ENCODE measurements at regions not wholly inside any gene's neighbourhood (a gene's known extent, or its start where the extent isn't known, plus 50 kb on each side); places are given as distances from the start of the nearest gene placed in this dataset.

DNA sequence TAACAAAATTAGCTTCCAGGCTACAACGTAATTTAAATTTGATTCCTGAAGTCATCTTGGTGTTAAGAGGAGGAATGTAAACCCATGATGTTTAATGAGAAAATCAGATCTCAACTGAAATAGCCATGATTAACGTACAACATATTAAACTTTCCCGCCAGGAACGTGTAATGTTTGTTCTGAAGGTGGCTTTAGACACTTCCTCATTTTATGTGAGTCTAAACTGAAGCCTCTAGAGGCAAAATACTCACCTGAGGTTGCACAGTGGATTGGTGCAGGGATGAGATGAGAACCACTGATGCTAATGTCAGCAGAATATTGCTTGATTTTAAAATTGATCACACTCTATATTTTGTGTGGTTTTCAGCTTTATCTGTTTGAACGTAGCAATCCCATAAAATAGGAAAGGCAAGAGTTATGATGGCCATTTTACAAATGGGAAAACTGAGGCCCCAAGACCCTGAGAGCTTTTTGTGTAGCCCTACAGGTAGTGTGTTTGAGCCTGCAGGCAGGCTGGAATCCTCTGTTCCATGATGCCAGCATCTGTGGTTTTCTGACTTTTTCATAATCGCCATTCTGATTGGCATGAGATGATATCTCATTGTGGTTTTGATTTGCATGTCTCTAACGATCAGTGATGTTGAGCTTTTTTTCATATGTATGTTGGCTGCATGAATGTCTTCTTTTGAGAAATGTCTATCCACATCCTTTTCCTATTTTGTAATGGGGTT, 243.7 kb upstream of the BMPER start:
- no peak for FAIRE-seq

DNA sequence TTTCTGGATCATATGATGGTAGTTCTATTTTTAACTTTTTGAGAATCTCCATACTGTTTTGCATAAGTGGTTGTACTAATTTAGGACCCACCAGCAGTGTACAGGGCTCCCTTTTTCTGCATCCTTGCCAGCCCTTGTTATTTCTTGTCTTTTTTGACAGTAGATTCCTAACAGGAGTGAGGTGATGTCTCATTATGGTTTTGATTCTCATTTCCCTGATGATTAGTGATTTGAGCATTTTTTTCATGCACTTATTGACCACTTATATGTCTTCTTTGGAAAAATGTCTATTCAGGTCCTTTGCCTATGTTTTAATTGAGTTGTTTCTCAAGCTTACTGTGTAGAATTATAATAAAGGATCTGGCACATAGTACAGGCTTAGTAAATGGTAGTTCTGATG, 238.8 kb upstream of the BMPER start:
- no peak for FAIRE-seq

DNA sequence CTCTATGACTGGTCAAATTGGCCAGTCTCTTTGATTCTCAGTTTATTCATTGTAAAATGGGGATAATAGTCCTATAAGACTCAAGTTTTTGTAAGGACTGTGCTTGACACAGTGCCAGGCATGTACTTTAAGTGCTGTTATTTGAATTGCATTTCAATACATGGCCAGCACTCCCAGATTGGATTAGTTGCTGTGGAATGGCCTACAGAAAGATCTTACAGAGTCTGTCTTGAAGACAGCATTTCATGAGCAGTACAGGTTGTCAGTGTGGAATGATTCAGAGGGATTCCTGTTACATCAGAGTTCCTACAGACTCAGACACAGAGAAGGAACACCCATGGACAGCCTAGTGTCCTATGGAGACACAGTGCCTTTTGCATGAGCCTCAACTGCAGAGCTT, 238.1 kb upstream of the BMPER start:
- FAIRE-seq, result no peak

DNA sequence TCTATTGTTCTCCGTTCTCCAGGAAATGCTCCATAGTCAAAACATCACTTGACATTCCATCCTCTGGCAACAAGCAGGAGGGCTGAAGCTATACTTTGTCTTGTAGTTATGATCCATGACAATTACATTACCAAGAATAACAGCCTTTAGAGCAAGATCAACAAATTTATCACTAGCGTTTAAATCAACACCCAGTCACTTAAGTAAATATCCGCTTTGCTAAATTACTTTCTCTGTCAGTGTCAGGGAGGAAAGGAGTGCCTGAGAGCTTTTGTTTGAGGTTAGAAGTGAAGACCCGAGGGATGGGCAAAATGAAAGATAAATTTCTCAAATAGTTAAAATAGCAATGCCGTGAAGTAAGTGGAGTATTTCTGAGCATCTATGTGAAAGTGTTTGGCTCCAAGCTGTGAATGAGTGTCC, 236.1 kb upstream of the BMPER start:
- no peak for FAIRE-seq

DNA sequence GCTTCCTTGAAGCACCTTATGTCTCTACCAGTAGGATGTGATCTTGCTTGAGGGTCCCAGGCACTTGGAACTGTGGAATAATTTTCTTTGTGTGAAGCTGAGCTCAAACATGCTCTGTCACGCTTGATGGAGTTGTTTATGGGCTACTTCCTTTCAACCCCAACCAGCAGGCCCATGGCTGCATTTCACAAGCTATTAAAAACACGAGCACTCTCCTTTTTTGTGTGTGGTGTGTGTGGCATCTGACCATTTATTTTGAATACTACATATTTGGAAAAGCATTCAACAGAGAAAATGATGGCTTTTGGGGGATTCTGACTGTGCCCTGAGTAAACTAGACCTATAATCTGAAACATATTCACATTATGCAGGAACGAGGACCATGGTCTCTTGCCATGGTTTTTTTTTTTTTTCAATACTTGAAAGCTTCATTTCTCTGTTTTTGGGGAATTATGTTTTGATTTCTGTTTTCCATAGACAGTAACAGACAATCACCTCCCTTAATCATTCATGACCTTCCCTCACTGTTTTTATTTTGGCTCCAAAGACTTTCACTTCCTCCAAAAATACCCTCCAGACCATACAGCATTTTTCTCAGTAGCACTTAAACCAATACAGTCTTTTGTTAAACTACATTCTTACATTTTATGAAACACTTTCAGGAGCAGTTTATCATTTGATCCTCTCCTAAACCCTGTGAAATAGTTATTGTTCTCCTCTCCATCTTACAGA, 233.6 kb upstream of the BMPER start:
- no peak for FAIRE-seq

DNA sequence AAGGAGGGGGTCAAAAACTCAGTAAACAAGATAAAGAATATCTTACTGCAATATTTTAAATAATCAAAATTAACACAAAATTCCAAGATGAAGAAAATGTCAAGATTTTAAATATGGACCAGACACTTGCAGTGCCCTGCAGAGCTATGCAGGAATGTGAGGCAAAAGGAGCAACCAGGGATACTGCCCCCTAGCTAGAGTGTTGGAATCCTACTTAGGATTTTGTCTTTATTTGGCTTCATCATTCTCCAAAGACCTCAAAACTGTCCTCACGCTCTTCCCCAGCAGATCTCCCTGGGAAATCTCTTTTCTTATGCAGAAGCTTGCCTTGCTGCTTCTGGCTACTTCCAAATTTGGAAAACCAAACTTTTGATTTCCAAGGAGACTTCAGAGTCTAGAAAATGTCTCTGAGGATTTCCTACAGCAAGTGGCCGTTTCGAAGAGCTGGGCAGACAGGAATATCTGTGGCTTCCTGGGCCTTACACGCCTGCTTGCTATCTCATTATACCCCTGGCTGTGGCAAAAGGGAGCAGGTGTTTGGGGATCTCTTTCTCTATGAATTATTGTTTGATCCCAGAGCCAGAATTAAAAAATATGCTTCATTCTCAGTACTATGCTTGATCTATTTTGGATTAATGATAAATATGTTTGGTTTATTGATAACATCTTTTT, 232.2 kb upstream of the BMPER start:
- FAIRE-seq, result no peak

DNA sequence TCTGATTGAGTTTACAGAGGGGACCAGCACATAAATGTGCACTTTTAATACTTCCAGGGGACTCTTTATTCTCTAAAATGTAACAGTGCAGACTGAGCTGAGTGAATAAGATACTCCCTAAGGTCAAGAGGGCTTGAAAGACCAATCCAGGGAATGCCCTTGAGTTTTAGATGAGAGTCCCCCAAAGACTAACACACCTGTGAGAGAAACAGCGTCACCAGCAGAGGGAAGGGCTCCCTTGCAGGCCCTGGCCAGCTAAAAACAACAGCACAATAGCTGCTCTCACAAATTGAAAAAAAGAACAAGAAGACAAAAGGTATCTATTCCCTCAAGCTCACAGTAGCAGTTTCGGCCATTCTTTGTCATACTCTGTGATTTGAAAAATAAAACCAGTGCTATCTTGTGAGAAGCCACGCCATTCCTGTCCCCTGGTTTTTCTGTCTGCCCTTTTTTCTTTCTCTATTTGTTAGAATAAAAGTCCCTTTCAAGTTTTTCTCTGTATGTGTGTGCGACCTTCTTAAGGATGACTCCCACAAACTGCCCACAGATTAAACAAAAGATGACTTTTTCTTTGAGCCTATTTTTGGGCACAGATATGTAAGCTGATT, 230.4 kb upstream of the BMPER start:
- FAIRE-seq, result no peak

DNA sequence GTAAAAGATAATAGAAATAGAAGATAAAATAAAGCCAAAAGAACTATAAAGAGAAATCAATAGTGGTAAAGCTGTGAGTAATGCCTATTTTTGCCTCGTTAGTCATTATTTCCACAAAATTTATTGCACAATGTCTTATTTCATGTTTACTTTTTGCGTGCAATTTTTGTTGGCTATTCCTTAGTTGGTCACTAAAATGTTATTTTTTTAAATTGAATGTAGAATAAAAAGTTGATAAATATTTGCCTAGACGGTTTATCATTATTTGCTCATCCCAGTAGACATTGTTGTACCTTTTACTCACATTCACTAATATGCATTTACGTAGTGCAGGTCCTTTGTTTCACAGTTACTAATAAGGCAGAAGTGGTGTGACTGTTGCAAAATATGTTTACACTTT, 227.8 kb upstream of the BMPER start:
- FAIRE-seq, result no peak

DNA sequence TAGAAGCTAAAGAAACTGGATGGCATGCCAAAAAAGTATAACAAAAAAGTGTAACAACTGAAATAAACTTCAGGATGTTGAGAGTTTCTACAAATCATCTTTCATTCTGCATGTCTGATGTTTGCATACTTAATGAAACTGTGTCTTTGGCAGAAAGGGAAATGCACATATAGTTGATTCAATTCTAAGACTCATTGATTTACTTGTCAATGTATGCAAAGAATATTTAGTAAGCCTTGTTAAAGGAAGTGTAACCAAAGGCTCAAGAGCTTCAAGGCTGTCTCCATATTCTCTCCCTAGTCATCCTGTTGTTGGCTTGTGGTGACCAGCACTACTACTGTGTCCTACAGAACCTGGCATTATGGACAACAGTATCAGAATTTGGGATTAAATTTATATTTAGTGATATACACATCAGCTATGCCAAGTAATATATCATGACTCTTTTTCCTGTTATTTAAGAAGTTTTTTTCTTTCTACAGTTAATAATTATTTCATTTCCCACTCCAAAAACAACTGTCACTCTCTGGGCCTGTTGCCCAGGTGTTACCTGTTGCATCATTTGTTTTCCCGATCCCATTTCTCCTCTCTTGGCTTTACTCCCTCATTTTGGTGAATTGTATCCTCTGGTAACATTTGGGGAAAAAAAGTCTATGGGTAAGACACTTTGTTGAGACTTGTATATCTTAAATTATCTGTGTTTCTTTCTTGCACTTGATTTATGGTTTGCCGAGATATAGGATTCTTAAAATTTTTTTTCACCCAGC, 226.6 kb upstream of the BMPER start:
- no peak for FAIRE-seq

DNA sequence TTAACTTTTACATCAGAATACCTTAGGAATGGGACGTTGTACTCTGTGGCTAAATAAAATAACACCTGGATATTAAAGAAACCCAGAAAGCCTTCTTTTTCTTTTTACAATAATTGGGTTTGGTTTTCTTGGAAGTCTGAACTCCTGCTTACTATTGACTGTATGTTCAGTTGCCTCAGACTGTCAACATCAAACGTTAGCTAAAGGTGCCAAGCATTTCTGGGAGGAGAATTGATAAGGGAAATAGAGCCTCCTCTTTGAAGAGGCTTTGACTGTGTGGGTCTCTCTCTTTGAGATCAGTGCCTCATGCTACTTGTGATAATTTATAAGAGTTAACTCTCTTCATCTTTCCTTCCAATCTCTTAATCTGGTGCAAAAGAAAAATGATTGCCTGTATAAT, 224.7 kb upstream of the BMPER start:
- FAIRE-seq, result no peak

DNA sequence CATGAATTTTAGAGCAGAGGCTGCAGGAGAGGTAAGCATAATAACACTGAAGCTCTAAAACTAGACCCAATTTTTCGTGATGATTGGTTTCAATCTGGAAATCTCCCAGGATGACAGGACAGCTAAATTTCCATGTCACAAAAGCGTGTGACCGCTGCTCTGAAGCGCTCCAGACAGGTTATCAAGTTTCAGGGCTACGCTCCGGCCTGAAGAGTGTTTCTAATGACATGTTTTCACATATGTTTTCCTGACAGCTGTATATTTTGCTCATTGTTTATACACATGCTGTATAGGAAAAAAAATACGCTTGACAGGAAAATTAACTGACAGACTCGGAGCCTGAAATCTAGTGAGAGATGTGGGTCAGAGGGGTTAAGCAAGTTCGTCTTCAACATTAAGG, 219.8 kb upstream of the BMPER start:
- no peak for FAIRE-seq

DNA sequence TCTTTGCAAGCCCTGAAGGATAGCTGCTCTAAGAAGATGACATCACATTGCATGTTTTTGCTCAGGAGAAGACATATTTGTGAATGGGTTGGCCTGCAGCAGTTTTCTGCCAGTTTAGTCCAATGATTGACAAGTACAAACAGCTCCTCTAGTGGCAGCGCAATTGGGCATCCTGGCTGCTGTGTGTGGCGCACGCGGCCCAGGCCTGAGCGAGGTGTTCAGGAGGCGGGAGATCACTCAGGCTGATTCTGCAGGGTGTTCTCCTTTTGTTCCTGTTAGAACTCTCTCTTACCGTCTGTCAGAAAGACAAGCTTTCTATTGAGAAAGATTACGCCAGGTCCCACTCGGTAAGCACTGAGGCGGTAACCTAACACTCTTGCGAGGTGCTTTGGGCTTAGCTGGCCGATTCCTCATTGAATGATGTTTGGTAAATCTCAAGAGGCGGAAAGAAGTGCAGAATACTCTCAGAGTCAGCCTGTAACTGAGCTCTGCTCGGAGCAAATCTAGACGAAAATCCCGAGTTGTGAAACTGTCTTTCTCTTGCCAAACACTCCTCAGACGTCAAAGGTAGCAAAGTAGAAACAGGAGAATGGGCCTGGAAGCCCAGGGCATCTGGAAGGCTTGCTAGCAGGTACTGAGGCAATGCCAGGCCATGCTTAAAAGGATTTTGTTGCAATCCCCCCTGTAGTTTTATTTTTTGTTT, 219.2 kb upstream of the BMPER start:
- no peak for FAIRE-seq

DNA sequence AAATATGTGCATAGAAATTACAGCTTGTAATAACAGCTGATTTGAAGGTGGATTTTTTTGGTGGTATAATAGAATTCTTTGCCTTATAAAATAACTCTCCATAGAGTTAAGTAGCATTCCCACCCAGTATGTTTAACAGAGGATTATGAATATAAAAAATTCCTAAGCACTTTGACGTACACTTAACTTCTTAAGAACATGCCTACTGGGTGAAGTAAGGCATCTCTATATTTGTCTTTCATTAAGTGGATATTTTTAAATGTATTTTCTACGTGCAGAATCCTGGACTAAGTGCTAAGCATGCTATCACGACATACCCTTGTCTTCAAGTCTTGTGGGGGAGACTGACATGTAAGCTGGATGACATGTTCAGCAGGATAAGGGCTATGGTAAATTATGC, 217.7 kb upstream of the BMPER start:
- FAIRE-seq, result no peak

DNA sequence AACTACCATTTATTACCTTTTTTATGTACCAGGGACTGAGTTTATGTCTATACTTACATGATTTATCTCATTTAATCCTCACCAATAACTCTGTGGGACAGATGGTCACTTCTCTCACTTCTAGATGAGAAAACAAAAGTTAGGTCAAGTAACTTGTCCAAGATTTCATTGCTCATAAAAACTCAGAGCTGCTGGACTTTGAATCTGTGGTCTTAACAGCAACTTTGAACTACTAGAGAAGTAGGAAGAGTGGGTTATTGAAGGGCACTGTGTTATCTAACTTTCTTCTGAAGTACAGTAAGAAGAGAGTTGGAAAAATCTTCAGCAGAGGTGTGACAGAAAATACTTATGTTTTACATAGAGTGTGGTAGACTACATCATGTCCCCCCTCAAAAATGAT, 214.2 kb upstream of the BMPER start:
- FAIRE-seq, result no peak

DNA sequence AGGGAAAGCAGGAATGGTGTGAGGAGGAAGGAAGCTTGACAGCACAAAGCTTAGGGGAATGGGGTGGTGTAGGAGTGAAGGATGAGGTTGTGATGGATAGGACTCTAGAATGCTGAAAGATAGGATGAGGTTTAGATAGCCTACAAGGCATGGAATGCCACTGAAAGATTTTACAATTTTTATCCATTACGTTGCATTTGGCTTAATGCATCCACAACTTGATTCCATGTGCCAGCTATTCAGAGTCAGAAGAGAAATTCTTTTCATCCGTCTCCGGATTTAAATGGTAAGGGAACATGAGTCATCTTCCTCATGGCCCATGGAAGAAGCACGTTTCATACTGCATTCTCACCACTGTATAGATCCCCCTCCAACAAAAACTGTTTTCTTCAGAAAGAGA, 212.4 kb upstream of the BMPER start:
- FAIRE-seq, result no peak

DNA sequence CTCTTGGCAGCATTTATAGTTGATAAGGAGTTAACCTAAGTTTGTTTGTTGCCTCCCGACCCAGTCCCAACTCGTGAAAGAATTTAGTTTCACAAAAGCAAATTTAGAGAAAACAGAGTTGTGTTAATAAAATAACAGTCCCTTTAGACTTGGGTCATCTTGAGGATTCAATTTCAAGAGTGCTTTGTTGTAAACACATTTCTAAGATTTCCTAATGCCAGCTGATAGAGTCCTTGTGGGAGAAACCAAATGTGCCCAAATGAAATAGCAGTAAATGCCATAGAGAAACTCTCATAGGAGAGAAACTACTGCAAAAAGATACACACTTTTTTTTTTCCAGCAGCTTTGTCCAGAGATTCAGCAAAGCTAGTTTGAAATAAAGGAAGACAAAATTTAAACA, 211.3 kb upstream of the BMPER start:
- FAIRE-seq, result no peak

DNA sequence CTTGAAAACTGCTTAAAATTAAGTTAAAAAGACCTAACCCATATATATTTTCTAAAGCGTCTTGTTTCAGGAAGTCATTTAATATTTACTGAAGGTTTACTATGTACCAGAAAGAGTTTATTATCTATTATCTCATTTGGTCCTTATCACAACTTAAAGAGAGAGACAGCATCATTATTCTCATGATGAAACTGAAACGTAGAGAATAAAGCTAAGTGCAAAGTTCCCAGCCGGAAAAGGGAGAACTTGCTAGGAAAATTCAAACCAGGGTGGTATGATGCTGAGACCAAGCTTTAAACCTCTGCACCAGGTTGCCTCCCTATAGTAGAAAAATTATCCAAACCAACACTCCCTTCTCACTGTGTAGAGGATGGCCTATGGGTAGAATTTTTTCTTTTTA, 207.7 kb upstream of the BMPER start:
- no peak for FAIRE-seq

DNA sequence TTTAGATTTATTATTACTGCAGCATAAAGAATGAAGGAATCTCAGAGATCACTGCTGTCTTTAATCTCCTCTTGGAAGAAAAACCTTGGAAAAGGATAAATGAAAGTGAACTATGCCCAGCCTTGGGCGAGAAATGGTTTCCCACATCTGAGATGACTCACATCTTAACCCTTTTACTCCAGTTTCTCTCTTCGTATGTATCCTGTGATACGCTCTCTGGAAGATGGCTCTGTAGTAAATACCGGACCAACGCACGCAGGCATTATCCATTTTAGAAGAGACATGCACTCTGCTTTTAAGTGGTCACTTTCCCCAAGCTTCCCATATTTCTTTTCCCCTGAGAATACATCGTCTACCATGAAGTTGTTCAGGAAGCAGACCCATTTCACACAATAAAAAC, 207.3 kb upstream of the BMPER start:
- no peak for FAIRE-seq

DNA sequence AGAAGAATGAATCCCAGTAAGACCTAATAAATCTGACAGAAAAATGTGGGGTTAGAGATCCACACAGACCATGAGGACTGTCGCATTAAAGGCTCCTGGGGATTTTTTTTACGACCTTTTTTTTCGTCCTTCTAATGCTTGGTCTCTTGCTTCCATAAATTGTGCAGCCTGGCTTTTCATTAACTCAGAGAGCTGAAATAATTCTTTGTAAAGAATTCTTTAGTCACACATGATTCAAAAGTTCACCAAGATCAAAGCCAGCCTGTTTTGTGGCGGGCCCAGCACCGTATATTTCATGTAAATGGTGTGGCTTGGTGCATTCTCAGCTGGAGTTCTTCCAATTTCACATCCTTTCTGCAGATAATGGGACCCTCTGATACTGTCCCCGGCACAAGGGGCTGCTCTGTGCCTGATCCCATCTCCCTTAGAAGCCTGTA, 206.6 kb upstream of the BMPER start:
- no peak for FAIRE-seq

DNA sequence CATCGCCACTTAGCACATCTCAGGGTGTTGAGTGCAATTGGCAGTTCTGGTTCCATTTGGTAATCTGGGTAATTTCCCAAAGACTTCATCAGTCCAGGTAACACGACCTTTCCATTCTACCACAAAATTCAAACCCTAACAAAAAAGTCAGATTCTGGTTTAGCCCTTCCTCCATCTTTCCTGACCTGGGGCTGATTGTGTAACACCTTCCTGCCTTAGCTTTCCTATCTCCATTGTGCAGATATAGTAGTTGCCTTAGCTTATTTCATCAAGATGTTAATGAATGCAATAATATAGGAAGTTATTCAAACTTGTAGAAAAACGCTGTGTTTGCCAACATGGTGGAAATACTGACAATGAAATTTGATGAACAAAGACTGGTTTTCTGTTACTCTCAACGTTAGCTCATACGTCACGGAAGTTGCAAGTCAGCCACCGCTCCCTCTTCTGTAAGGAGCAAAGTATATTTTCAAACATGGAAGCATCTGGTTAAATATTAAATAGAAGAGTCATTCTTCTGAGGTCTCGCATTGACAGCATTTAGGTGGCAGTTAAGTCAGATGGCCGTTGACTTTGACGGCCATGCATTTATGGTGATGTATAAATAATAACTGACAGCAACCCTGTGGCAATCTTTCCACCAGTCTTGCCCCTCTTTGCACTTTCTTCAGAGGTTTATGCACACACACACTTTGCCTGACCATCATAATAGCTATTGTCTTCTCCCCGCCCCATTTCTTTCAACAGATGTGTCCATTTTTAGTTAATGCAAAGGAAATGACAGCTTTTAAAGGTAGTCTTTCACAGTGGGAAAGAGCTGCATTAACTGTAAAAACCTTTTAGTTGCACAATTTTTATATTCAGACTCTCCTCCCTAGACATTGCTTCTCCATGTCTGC, 205.1 kb upstream of the BMPER start:
- no peak for FAIRE-seq

DNA sequence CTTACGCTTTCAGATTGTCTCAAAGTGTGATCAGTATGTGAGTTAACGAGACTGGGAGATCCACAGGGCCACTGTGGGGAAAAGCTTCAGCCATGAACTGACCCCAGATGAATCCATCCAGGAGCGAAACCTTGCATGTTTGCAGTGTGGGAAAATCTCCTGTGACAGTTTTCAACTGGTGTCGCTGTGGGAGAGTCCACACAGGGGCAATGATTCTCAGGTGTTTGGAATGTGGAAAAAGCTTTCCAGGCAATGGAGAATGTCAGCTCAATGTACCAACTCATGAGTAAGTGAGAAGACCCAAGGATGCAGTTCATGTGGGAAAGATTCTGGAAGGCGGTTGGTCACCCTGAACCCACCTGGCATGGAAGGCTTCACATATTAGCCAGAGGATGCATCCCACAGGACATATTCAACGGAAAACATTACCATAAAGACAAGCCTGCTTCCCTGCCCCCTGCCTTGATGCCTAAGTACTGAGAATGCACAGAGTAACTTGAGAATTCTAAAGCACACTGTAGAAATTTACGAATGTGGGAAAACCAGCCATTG, 204.1 kb upstream of the BMPER start:
- no peak for FAIRE-seq
